ENCODE measurements at regions not wholly inside any gene's neighbourhood (a gene's known extent, or its start where the extent isn't known, plus 50 kb on each side); places are given as distances from the start of the nearest gene placed in this dataset.

GRCh38 chr5:106094204-106094607 lies 1576.5 kb downstream of the EFNA5 start:
- TF ChIP-seq ZBTB20 (tag by site-specific recombination; IDR thresholded peaks at IDR 0.05) (no peak), ZNF175 (tag by site-specific recombination; IDR thresholded peaks at IDR 0.05) (no peak), EGR2 (tag by site-specific recombination; IDR thresholded peaks at IDR 0.05; ENCODE audit: low read depth) (no peak), ZNF558 (tag by site-specific recombination; IDR thresholded peaks at IDR 0.05) (no peak), ZNF184 (tag by site-specific recombination; IDR thresholded peaks at IDR 0.05) (no peak), ZNF660 (tag by site-specific recombination; IDR thresholded peaks at IDR 0.05) (no peak), ZBTB6 (tag by site-specific recombination; IDR thresholded peaks at IDR 0.05) (no peak)
- Histone ChIP-seq H3K4me3 (ENCODE audit: low read depth, low read length) (no peak overlapping the region), H3K4me1 (ENCODE audit: control insufficient read depth, insufficient read depth, low read length) (no peaks in the 10 kb centered on the region), H3K27ac (ENCODE audit: extremely low read depth, low read depth, low read length) (no peak overlapping the region), H3K9me3 (ENCODE audit: control insufficient read depth, insufficient read depth, low read depth, low read length) (no peaks in the 10 kb centered on the region), H3K36me3 (ENCODE audit: control insufficient read depth in 2 of 2, insufficient read depth in 1 of 2, low read length in 2 of 2) (no peaks in the 10 kb centered on the region)
- POLR2A ChIA-PET, result no interaction called here
- CTCF ChIA-PET, result no interaction called here

- Histone ChIP-seq H3K36me3 (ENCODE audit: control insufficient read depth in 2 of 2, insufficient read depth in 1 of 2, low read length in 2 of 2) (no peaks in the 10 kb centered on the region), H3K27ac (ENCODE audit: extremely low read depth, low read depth, low read length) (no peak overlapping the region), H3K9me3 (ENCODE audit: control insufficient read depth, insufficient read depth, low read depth, low read length) (no peaks in the 10 kb centered on the region), H3K4me1 (ENCODE audit: control insufficient read depth, insufficient read depth, low read length) (no peaks in the 10 kb centered on the region), H3K4me3 (ENCODE audit: low read depth, low read length) (no peak overlapping the region)
- CTCF ChIA-PET, result no interaction called here
- POLR2A ChIA-PET, result no interaction called here
- TF ChIP-seq ZNF423 (tag by site-specific recombination; IDR thresholded peaks at IDR 0.05) (no peak), ZNF175 (tag by site-specific recombination; IDR thresholded peaks at IDR 0.05) (no peak), ZNF155 (tag by site-specific recombination; IDR thresholded peaks at IDR 0.05) (no peak), ZNF830 (tag by site-specific recombination; IDR thresholded peaks at IDR 0.05; ENCODE audit: low read depth) (no peak), ZNF350 (tag by site-specific recombination; IDR thresholded peaks at IDR 0.05) (no peak), ZNF202 (tag by site-specific recombination; IDR thresholded peaks at IDR 0.05; ENCODE audit: borderline replicate concordance) (no peak), ZNF335 (tag by site-specific recombination; conservative IDR thresholded peaks at IDR 0.05) (no peak), ZNF449 (tag by site-specific recombination; IDR thresholded peaks at IDR 0.05) (no peak), ZNF704 (tag by site-specific recombination; IDR thresholded peaks at IDR 0.05) (no peak), ZNF501 (tag by site-specific recombination; IDR thresholded peaks at IDR 0.05) (no peak), ZNF549 (tag by site-specific recombination; IDR thresholded peaks at IDR 0.05) (no peak), ZNF624 (tag by site-specific recombination; IDR thresholded peaks at IDR 0.05) (no peak), ZNF747 (tag by site-specific recombination; IDR thresholded peaks at IDR 0.05) (no peak), ZSCAN5A (tag by site-specific recombination; IDR thresholded peaks at IDR 0.05) (no peak), ZNF132 (tag by site-specific recombination; IDR thresholded peaks at IDR 0.05; ENCODE audit: borderline replicate concordance) (no peak)
Observed at GRCh38 chr5:106093134-106093533, 1577.6 kb downstream of the EFNA5 start.

Data from HEK293 (cell line).